PFSK-1 (cell line): ENCODE measurements at regions not wholly inside any gene's neighbourhood (a gene's known extent, or its start where the extent isn't known, plus 50 kb on each side); places are given as distances from the start of the nearest gene placed in this dataset.

ENCODE experiments used
- FOXP2 ChIP-seq: optimal IDR thresholded peaks from 2 replicates; pipeline ENCODE3; 2011; ENCODE audit warnings: borderline replicate concordance, control low read depth, inconsistent platforms; ENCODE audit not compliant: insufficient read depth; ENCODE audit errors: extremely low read length, extremely low read depth
- POLR2AphosphoS5 ChIP-seq: IDR thresholded peaks from 2 replicates; pipeline ENCODE4 v1.6.1; 2012; ENCODE audit warnings: low read depth, mild to moderate bottlenecking, control low read depth, low read length, moderate library complexity
- SIN3A ChIP-seq: IDR thresholded peaks from 2 replicates; pipeline ENCODE4 v1.6.1; 2012; ENCODE audit warnings: mild to moderate bottlenecking, low read length, moderate library complexity, borderline replicate concordance; ENCODE audit not compliant: insufficient read depth
- TAF1 ChIP-seq: IDR thresholded peaks from 2 replicates; pipeline ENCODE4 v1.6.1; 2012; ENCODE audit warnings: low read length, control low read depth, borderline replicate concordance; ENCODE audit not compliant: insufficient read depth
- TF ChIP-seq, protein P1 (sequence below), 2 experiments: IDR thresholded peaks; 2 replicates each; pipeline versions ENCODE4 v1.6.1 to v1.8.0; 2011 to 2012; ENCODE audit warnings: low read depth in 2 of 2, low read length in 2 of 2, control low read depth in 1 of 2, inconsistent platforms in 1 of 2, mild to moderate bottlenecking in 1 of 2, moderate library complexity in 1 of 2; ENCODE audit not compliant: insufficient read depth in 1 of 2

GRCh38 chr12:96134200-96134599, 60.0 kb upstream of the ELK3 start:
- TF ChIP-seq TAF1 (no peak), POLR2AphosphoS5 (no peak), SIN3A (no peak), FOXP2 (no peak)
- TF ChIP-seq, protein P1, sequence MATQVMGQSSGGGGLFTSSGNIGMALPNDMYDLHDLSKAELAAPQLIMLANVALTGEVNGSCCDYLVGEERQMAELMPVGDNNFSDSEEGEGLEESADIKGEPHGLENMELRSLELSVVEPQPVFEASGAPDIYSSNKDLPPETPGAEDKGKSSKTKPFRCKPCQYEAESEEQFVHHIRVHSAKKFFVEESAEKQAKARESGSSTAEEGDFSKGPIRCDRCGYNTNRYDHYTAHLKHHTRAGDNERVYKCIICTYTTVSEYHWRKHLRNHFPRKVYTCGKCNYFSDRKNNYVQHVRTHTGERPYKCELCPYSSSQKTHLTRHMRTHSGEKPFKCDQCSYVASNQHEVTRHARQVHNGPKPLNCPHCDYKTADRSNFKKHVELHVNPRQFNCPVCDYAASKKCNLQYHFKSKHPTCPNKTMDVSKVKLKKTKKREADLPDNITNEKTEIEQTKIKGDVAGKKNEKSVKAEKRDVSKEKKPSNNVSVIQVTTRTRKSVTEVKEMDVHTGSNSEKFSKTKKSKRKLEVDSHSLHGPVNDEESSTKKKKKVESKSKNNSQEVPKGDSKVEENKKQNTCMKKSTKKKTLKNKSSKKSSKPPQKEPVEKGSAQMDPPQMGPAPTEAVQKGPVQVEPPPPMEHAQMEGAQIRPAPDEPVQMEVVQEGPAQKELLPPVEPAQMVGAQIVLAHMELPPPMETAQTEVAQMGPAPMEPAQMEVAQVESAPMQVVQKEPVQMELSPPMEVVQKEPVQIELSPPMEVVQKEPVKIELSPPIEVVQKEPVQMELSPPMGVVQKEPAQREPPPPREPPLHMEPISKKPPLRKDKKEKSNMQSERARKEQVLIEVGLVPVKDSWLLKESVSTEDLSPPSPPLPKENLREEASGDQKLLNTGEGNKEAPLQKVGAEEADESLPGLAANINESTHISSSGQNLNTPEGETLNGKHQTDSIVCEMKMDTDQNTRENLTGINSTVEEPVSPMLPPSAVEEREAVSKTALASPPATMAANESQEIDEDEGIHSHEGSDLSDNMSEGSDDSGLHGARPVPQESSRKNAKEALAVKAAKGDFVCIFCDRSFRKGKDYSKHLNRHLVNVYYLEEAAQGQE (IDR thresholded peaks at IDR 0.05; ENCODE audit: insufficient read depth in 1 of 2, low read depth in 2 of 2, low read length in 2 of 2), result no peak
